ENCODE measurements at regions not wholly inside any gene's neighbourhood (a gene's known extent, or its start where the extent isn't known, plus 50 kb on each side); places are given as distances from the start of the nearest gene placed in this dataset.

DNA sequence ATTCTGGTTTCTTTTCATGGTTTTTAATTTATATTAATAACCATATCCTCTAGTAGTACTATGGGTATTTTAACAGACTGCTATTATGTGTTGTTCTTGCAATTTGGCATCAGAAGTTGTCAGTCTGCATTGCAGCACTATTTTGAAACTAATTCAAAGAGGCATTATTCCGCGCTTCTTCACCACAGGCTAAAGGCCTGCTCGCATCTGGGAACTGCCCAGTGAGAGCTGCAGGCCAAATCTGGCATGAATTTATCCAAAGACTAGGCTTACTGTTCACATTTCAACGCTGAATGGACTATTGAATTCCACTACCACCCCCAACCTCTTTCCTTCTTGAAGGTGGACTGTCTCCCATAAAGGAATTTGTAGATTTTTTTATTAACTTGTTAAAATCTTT lies 310.4 kb upstream of the NR2F2 start:
- ChIA-PET POLR2A (ENCODE audit: partially characterized antibody) (no interaction called here), CTCF (ENCODE audit: partially characterized antibody) (no interaction called here)
- Histone ChIP-seq H2BK20ac (ENCODE audit: low read length) (no peak overlapping the region), H3K4me1 (replicated peaks in 1 of 4; ENCODE audit: control insufficient read depth in 3 of 4, insufficient read depth in 4 of 4, low read length in 3 of 4) (no peaks in the 10 kb centered on the region), H3K9ac (replicated peaks in 1 of 4; ENCODE audit: extremely low read depth in 1 of 4, low read depth in 3 of 4, low read length in 3 of 4) (no peak overlapping the region), H3K14ac (ENCODE audit: insufficient read length) (no peak overlapping the region), H3K79me2 (ENCODE audit: control insufficient read depth in 1 of 2, insufficient read depth in 2 of 2, low read length in 2 of 2) (no peaks in the 10 kb centered on the region), H3K4me3 (ENCODE audit: extremely low read depth in 1 of 4, insufficient read depth in 2 of 4, low read depth in 3 of 4, low read length in 4 of 4) (no peak overlapping the region), H2BK12ac (ENCODE audit: low read depth, low read length) (no peak overlapping the region), H3K36me3 (ENCODE audit: control insufficient read depth in 2 of 4, insufficient read depth in 4 of 4, low read length in 3 of 4) (no peaks in the 10 kb centered on the region), H2BK5ac (ENCODE audit: low read depth, low read length) (no peak overlapping the region), H4K5ac (ENCODE audit: insufficient read length, low read depth, low read length) (no peak overlapping the region), H2AK5ac (ENCODE audit: low read depth, low read length) (no peak overlapping the region), H2BK15ac (ENCODE audit: low read length) (no peak overlapping the region), H2AFZ (ENCODE audit: low read length) (no peak overlapping the region), H3K4ac (replicated peaks; ENCODE audit: insufficient read length, low read depth, low read length) (no peak overlapping the region), H4K91ac (replicated peaks; ENCODE audit: insufficient read length, low read length) (no peak overlapping the region), H3K9me3 (ENCODE audit: insufficient read depth in 2 of 2, low read depth in 1 of 2, low read length in 1 of 2) (0 out of 4 replicates have a peak, but pooled peaks cover 0 to 4% of the 10 kb centered on the region in 2 experiments), H2BK120ac (replicated peaks; ENCODE audit: low read depth, low read length) (no peak overlapping the region), H4K20me1 (replicated peaks in 1 of 2; ENCODE audit: control insufficient read depth in 1 of 2, insufficient read depth in 2 of 2, low read length in 2 of 2) (no peaks in the 10 kb centered on the region), H4K8ac (ENCODE audit: extremely low read depth, insufficient read depth, low read length) (no peak overlapping the region), H3K18ac (ENCODE audit: extremely low read depth, low read length) (no peak overlapping the region), H3K27me3 (replicated peaks in 1 of 4; ENCODE audit: control insufficient read depth in 3 of 4, extremely low read depth in 1 of 4, insufficient read depth in 3 of 4, low read length in 3 of 4) (no peaks in the 10 kb centered on the region), H3K27ac (ENCODE audit: low read depth, low read length) (no peak overlapping the region), H3K23me2 (ENCODE audit: low read depth, low read length) (no peaks in the 10 kb centered on the region), H3K4me2 (ENCODE audit: insufficient read depth in 1 of 2, low read depth in 2 of 2, low read length in 2 of 2) (no peak overlapping the region), H3K56ac (replicated peaks; ENCODE audit: insufficient read length, low read depth, low read length) (no peak overlapping the region), H3K79me1 (ENCODE audit: low read depth, low read length) (no peaks in the 10 kb centered on the region), H3K23ac (ENCODE audit: insufficient read length) (no peak overlapping the region)
- TF ChIP-seq KDM5A (IDR thresholded peaks at IDR 0.05; ENCODE audit: low read length) (no peak), TAF7 (optimal IDR thresholded peaks at IDR 0.05; ENCODE audit: borderline replicate concordance, low read depth, low read length) (no peak), EZH2 (IDR thresholded peaks at IDR 0.05; ENCODE audit: low read depth, low read length, severe bottlenecking) (no peak), SAP30 (IDR thresholded peaks at IDR 0.05; ENCODE audit: insufficient read depth, insufficient replicate concordance, low read length) (no peak), TBP (IDR thresholded peaks at IDR 0.05; ENCODE audit: low read depth, low read length) (no peak), HDAC2 (IDR thresholded peaks at IDR 0.05; ENCODE audit: borderline replicate concordance in 1 of 2, low read depth in 2 of 2, low read length in 2 of 2) (no peak), SUZ12 (IDR thresholded peaks at IDR 0.05; ENCODE audit: low read length) (no peak), CBX8 (IDR thresholded peaks at IDR 0.05; ENCODE audit: borderline replicate concordance, low read depth, low read length) (no peak), EGR1 (IDR thresholded peaks at IDR 0.05; ENCODE audit: borderline replicate concordance, low read depth, low read length) (no peak), RFX5 (IDR thresholded peaks at IDR 0.05; ENCODE audit: borderline replicate concordance, low read depth, low read length) (no peak)
- TF ChIP-seq, protein P1, sequence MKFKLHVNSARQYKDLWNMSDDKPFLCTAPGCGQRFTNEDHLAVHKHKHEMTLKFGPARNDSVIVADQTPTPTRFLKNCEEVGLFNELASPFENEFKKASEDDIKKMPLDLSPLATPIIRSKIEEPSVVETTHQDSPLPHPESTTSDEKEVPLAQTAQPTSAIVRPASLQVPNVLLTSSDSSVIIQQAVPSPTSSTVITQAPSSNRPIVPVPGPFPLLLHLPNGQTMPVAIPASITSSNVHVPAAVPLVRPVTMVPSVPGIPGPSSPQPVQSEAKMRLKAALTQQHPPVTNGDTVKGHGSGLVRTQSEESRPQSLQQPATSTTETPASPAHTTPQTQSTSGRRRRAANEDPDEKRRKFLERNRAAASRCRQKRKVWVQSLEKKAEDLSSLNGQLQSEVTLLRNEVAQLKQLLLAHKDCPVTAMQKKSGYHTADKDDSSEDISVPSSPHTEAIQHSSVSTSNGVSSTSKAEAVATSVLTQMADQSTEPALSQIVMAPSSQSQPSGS (IDR thresholded peaks at IDR 0.05; ENCODE audit: low read length) = no peak
- no peak for DNase-seq (ENCODE audit: low read depth in 1 of 2, low spot score in 2 of 2)
- FAIRE-seq = no peak
- WGBS, 2 experiments (ENCODE audit: extremely low coverage in 1 of 2, insufficient coverage in 1 of 2, insufficient read length in 1 of 2, insufficient replicate concordance in 2 of 2, low coverage in 1 of 2, low lambda C conversion rate in 2 of 2, missing lambda C conversion rate in 1 of 2) = 93% methylated on average over 4 of the region's 4 CpGs; no CpG with 5 or more reads in 1 of the 2 experiments

Measured in H1 (cell line).